Subcutaneous abdominal adipose tissue (tissue), 5 donors: ENCODE measurements at regions not wholly inside any gene's neighbourhood (a gene's known extent, or its start where the extent isn't known, plus 50 kb on each side); places are given as distances from the start of the nearest gene placed in this dataset.

ENCODE experiments used
- H3K27ac ChIP-seq: one replicate; pipeline ENCODE4 v1.7.0; 2013; ENCODE audit warnings: low read depth, mild to moderate bottlenecking, inconsistent platforms, low read length, moderate library complexity
- H3K27me3 ChIP-seq, 5 donors: one replicate each; pipeline ENCODE4 v1.7.0; 2013; ENCODE audit warnings: low read length in 5 of 5, inconsistent platforms in 1 of 5; ENCODE audit not compliant: control insufficient read depth in 5 of 5, insufficient read depth in 4 of 5
- H3K36me3 ChIP-seq, 5 donors: one replicate each; pipeline ENCODE4 v1.7.0; 2013; ENCODE audit warnings: low read length in 5 of 5; ENCODE audit not compliant: control insufficient read depth in 5 of 5, insufficient read depth in 5 of 5
- H3K4me1 ChIP-seq, 5 donors: one replicate each; pipeline ENCODE4 v1.7.0; 2013; ENCODE audit warnings: low read length in 5 of 5, mild to moderate bottlenecking in 3 of 5, moderate library complexity in 1 of 5; ENCODE audit not compliant: control insufficient read depth in 5 of 5, insufficient read depth in 5 of 5
- H3K4me3 ChIP-seq, 5 donors: one replicate each; pipeline ENCODE4 v1.7.0; 2013; ENCODE audit warnings: low read length in 5 of 5, low read depth in 1 of 5
- H3K9ac ChIP-seq, 5 donors: one replicate each; pipeline ENCODE4 v1.7.0; 2013; ENCODE audit warnings: low read length in 5 of 5, mild to moderate bottlenecking in 4 of 5, moderate library complexity in 3 of 5
- H3K9me3 ChIP-seq, 5 donors: one replicate each; pipeline ENCODE4 v1.7.0; 2013; ENCODE audit warnings: low read length in 5 of 5; ENCODE audit not compliant: control insufficient read depth in 5 of 5
- donor health status: healthy.
- donor health status: healthy.
- donor health status: healthy.
- donor health status: healthy.
- donor health status: healthy.

DNA sequence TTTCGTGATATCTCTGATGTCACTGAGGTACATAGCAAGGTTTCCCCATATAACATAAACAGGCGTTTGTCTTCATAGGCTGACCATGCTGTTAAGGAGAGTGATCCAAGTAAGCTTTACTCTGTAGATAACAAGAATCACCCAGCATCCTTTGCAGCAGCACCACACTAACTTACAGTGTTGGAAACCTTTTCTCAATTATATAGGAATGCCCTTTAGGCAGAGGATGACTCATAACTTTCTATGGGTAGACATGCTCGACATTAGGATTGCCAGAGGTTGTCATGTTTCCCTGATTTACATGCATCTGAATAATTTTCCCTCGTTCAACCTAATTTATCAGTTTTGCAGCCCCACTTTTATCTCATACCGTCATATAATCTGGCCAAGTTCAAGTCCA, 870.0 kb upstream of the CDH9 start:
- Histone ChIP-seq H3K36me3 (no peaks in the 10 kb centered on the region), H3K9me3 (peaks cover 0 to 2% (median 0%) of the 10 kb centered on the region in 5 donors), H3K27me3 (no peaks in the 10 kb centered on the region), H3K4me3 (no peak overlapping the region), H3K9ac (no peak overlapping the region), H3K27ac (no peak overlapping the region), H3K4me1 (no peaks in the 10 kb centered on the region)

DNA sequence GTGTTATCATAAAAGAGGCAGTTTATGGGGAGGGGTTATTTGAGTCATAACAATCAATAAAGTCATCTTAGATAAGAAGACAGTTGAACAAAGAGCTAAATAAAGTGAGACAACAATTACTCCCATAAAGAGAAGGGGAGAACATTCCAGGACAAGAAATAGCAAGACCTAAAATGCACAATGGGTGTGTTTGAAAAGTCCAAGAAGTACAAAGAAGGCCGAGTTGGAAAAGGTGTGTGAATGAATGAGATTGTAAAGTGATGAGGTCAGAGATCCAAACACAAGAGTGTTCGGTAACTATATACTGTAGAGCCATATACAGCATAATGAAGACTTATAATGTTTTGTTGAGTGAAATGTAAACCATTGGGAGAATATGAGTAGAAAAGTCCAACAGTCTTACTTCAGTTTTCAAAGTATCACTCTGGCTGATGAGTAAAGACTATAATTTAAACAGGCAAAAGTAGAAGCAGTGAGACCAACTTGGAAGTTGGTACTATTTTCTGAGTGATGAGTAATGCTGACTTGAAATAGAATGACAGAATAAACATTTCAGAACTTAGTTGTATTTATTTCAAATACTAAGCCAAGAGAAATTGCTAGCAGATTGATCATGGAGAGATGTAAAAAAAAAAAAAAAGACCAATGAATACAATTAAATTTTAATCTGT, 868.7 kb upstream of the CDH9 start:
- Histone ChIP-seq H3K4me3 (no peak overlapping the region), H3K9me3 (peaks cover 0 to 6% (median 0%) of the 10 kb centered on the region in 5 donors), H3K9ac (no peak overlapping the region), H3K27me3 (no peaks in the 10 kb centered on the region), H3K36me3 (no peaks in the 10 kb centered on the region), H3K4me1 (no peaks in the 10 kb centered on the region), H3K27ac (no peak overlapping the region)

DNA sequence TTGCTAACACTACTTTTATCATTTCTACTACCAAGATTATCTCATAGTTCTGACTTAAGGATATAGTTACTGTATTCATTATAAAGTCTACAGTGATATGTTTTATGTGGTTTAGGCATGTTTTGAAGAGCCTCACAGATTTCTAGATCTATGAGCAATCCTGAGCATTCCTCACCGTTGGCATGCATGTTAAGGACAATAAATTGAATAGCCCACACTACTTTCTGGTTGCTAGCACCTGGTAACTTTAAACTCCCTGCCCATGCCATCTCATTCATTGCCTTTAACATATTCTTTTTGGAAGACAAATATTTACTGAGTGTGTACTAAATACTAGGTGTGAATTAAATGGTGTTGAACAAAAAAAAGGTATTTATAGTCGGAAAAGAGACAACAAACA, 868.1 kb upstream of the CDH9 start:
- Histone ChIP-seq H3K36me3 (no peaks in the 10 kb centered on the region), H3K27me3 (no peaks in the 10 kb centered on the region), H3K27ac (no peak overlapping the region), H3K9me3 (peaks cover 0 to 7% (median 0%) of the 10 kb centered on the region in 5 donors), H3K4me1 (no peaks in the 10 kb centered on the region), H3K4me3 (no peak overlapping the region), H3K9ac (no peak overlapping the region)

DNA sequence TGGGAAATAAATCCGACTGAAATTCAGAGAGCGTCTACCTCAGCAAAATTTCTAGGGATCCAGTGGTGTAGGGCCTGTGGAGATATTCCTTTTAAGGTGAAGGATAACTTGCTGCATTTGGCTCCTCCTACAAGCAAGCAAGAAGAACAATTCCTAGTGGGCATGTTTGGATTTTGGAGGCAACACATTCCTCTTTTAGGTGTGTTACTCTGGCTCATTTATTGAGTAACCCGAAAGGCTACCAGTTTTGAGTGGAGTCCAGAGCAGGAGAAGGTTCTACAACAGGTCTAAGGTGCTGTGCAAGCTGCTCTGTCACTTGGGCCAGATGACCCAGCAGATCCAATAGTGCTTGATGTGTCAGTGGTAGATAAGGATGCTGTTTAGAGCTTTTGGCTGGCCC, 862.4 kb upstream of the CDH9 start:
- H3K36me3 ChIP-seq: no peaks in the 10 kb centered on the region
- H3K4me1 ChIP-seq: no peaks in the 10 kb centered on the region
- H3K9ac ChIP-seq: no peak overlapping the region
- H3K27me3 ChIP-seq: no peaks in the 10 kb centered on the region
- no peak overlapping the region for H3K27ac ChIP-seq
- no peak overlapping the region for H3K4me3 ChIP-seq
- peaks cover 0 to 19% (median 5%) of the 10 kb centered on the region in 5 donors for H3K9me3 ChIP-seq

DNA sequence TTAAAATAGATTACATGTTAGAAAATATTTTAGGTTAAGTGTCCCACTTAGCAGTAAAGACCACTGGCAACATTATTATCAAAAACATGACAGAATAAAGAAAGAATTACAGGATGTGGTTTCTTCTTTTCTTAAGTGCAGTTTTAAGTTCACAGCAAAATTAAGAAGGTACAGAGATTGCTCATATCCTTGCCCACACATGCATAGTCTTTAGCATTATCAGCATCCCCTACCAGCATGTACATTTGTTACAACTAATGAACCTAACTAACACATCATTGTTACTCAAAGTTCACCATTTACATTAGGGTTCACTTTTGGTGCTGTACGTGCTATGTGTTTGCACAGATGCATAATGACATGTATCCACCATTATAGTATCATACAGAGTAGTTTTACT, 837.7 kb upstream of the CDH9 start:
- Histone ChIP-seq H3K27ac (no peak overlapping the region), H3K27me3 (no peaks in the 10 kb centered on the region), H3K9me3 (peaks cover 0 to 7% (median 0%) of the 10 kb centered on the region in 5 donors), H3K36me3 (no peaks in the 10 kb centered on the region), H3K4me1 (no peaks in the 10 kb centered on the region), H3K4me3 (no peak overlapping the region), H3K9ac (no peak overlapping the region)

DNA sequence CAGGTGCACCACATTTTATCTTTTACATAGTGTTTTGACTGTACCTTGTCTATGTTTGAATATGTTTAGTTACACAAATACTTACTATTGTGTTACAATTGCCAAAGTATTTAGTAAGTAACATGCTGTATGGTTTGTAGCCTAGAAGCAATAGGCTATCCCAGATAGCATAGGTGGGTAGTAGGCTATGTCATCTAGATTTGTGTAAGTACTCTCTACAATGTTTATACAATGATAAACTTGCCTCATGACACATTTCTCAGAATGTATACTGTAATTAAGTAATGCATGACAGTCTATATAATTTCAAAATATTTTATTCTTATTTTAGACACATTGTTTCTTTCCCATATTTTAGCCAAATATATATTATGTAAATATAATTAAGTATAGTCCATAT, 836.8 kb upstream of the CDH9 start:
- Histone ChIP-seq H3K9me3 (peaks cover 0 to 10% (median 5%) of the 10 kb centered on the region in 5 donors), H3K36me3 (no peaks in the 10 kb centered on the region), H3K4me3 (no peak overlapping the region), H3K27me3 (no peaks in the 10 kb centered on the region), H3K9ac (no peak overlapping the region), H3K27ac (no peak overlapping the region), H3K4me1 (no peaks in the 10 kb centered on the region)

DNA sequence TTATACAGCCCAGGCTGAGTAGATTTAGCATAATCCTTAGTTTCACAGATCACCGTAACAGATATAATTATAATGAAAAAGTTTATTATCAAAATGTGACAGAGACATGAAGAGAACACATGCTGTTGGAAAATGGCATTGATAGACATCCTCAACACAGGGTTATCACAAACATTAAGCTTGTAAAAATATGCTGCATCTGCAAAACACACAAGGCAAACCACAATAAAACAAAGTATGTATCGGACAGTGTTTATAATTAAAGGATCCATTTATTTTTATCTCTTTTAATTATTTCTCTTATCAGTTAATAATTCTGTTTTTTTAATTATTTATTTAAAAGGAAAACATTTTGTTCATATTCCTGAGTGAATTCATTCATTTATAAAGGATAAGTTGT, 829.9 kb upstream of the CDH9 start:
- Histone ChIP-seq H3K4me1 (no peaks in the 10 kb centered on the region), H3K27me3 (no peaks in the 10 kb centered on the region), H3K9me3 (peaks cover 0 to 5% (median 2%) of the 10 kb centered on the region in 5 donors), H3K27ac (no peak overlapping the region), H3K9ac (no peak overlapping the region), H3K36me3 (no peaks in the 10 kb centered on the region), H3K4me3 (no peak overlapping the region)

DNA sequence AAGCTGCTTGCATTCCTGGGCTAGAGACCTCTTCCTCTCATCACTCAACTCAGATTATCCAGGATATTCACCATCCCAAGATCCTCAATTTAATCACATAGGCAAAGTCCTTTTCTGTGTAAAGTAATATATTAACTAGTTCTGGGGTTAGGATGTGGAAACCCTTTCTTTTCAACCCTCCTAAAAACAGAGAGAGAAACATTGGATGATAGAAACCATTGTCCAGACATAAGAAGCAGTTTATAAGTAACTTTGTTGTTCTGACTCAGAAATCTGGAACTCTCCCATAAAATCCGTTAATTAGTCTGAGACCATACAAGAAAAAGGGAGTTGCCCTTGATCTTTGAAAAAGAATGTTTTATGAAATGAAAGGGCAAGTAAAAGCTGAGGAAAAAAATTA, 817.1 kb upstream of the CDH9 start:
- Histone ChIP-seq H3K4me3 (no peak overlapping the region), H3K36me3 (no peaks in the 10 kb centered on the region), H3K4me1 (no peaks in the 10 kb centered on the region), H3K9me3 (peaks cover 0 to 4% (median 0%) of the 10 kb centered on the region in 5 donors), H3K27me3 (no peaks in the 10 kb centered on the region), H3K27ac (no peak overlapping the region), H3K9ac (no peak overlapping the region)

DNA sequence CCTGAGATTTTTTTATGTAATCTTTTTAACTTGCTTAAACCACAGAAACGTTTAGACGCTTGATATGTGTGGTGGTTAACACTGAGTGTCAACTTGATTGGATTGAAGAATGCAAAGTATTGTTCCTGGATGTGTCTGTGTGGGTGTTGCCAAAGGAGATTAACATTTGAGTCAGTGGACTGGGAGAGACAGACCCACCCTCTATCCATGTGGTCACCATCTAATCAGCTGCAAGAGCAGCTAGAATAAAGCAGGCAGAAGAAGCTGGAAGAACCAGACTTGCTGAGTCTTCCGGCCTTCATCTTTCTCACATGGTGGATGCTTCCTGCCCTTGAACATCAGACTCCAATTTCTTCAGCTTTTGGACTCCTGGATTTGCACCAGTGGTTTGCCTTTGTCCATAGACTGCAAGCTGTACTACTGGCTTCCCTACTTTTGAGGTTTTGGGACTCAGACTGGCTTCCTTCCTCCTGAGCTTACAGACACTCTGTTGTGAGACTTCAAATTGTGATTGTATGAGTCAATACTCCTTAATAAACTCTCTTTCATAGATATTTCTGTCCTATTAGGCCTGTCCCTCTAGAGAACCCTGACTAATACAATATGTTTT, 816.0 kb upstream of the CDH9 start:
- no peak overlapping the region for H3K27ac ChIP-seq
- H3K9me3 ChIP-seq: no peaks in the 10 kb centered on the region
- no peak overlapping the region for H3K4me3 ChIP-seq
- H3K36me3 ChIP-seq: no peaks in the 10 kb centered on the region
- H3K27me3 ChIP-seq: no peaks in the 10 kb centered on the region
- H3K4me1 ChIP-seq: no peaks in the 10 kb centered on the region
- H3K9ac ChIP-seq: no peak overlapping the region

DNA sequence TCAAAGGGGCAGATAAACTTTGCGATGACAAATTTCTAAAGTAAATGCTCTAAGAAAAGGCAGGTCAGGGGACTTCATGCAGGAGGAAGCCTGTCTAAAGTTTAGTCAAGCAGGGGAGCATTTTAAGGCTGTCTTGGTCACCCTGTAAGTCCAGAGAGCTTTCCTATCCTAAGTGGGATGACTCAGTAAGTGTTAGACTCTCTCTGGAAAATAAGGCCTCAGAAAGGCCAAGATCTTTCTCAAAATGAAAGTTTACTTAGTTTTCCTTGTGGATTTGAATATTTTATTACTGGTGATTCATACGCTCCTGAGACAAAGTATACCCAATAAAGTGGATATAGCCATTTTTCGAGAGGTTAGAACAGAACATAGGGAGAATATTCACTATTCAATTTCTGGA, 806.9 kb upstream of the CDH9 start:
- Histone ChIP-seq H3K36me3 (no peaks in the 10 kb centered on the region), H3K9ac (no peak overlapping the region), H3K27ac (no peak overlapping the region), H3K9me3 (peaks cover 0 to 9% (median 4%) of the 10 kb centered on the region in 5 donors), H3K4me3 (no peak overlapping the region), H3K27me3 (no peaks in the 10 kb centered on the region), H3K4me1 (no peaks in the 10 kb centered on the region)
